AG04449 (cell line): ENCODE measurements at regions not wholly inside any gene's neighbourhood (a gene's known extent, or its start where the extent isn't known, plus 50 kb on each side); places are given as distances from the start of the nearest gene placed in this dataset.

ENCODE experiments used
- CTCF ChIA-PET: fragments of 350-600 bp; formaldehyde crosslinking; extraction: SDS; loops from one replicate; lab custom pipeline; 2021; ENCODE audit warnings: antibody characterized with exemption; lab: Yijun Ruan, JAX
- POLR2A ChIA-PET: fragments of 400-600, 350-600 bp; formaldehyde crosslinking; extraction: SDS; loops from one replicate; lab custom pipeline; 2020; ENCODE audit warnings: antibody characterized with exemption, inconsistent platforms; lab: Yijun Ruan, JAX
- DNase-seq: peaks from one replicate; pipeline ENCODE4 v3.0.0-alpha.2; 2010; ENCODE audit warnings: low read depth, low spot score
- H3K4me3 ChIP-seq: 2 replicates; pipeline ENCODE4 v1.5.1; 2011; ENCODE audit warnings: low read depth, mild to moderate bottlenecking, control low read depth, low read length
- TF ChIP-seq, protein P1 (sequence below): IDR thresholded peaks from one replicate; pipeline ENCODE4 v1.5.1; 2011; ENCODE audit warnings: mild to moderate bottlenecking, moderate library complexity, low read length, control low read depth, inconsistent platforms; ENCODE audit not compliant: insufficient read depth; ENCODE audit errors: missing control alignments

GRCh38 chr16:52165961-52166360 is 381.0 kb downstream of the TOX3 start:
- TF ChIP-seq, protein P1, sequence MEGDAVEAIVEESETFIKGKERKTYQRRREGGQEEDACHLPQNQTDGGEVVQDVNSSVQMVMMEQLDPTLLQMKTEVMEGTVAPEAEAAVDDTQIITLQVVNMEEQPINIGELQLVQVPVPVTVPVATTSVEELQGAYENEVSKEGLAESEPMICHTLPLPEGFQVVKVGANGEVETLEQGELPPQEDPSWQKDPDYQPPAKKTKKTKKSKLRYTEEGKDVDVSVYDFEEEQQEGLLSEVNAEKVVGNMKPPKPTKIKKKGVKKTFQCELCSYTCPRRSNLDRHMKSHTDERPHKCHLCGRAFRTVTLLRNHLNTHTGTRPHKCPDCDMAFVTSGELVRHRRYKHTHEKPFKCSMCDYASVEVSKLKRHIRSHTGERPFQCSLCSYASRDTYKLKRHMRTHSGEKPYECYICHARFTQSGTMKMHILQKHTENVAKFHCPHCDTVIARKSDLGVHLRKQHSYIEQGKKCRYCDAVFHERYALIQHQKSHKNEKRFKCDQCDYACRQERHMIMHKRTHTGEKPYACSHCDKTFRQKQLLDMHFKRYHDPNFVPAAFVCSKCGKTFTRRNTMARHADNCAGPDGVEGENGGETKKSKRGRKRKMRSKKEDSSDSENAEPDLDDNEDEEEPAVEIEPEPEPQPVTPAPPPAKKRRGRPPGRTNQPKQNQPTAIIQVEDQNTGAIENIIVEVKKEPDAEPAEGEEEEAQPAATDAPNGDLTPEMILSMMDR, result no peak
- no peak for DNase-seq
- CTCF ChIA-PET, result no interaction called here
- no peak overlapping the region for H3K4me3 ChIP-seq
- POLR2A ChIA-PET, result no interaction called here

- DNase-seq, result no peak
- POLR2A ChIA-PET, result no interaction called here
- TF ChIP-seq, protein P1, result no peak
- H3K4me3 ChIP-seq, result no peak overlapping the region
- CTCF ChIA-PET, result no interaction called here
Observed at GRCh38 chr16:52149003-52149402, 397.9 kb downstream of the TOX3 start.

DNA sequence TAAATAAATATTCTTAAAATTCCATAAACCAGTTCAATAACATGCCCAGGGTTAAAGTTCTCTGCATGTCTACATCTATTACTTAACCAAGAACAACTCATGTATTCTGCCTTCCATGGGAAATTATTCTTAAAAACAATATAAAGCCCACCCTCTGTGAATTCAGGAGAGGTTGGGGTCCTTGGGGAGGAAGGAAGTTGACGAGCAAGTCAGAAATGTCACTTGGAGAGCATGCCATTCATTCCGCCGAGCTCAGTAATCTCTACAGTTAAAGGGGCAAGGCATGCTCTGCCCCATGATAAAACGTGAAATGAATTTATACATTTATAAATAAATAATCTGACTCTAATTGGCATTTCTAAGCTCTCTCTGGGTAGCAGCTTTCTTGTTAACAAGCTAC is 405.1 kb downstream of the TOX3 start:
- POLR2A ChIA-PET, result no interaction called here
- CTCF ChIA-PET, result no interaction called here
- no peak overlapping the region for H3K4me3 ChIP-seq
- TF ChIP-seq, protein P1, result no peak
- DNase-seq, result no peak

GRCh38 chr16:52128361-52128760 is 418.6 kb downstream of the TOX3 start:
- TF ChIP-seq, protein P1, result no peak
- ChIA-PET CTCF (interaction anchor here (0.7 kb wide), 1 partner anchor 99 kb away, joined by 3 read pairs; no protein-coding TSS in a partner anchor), POLR2A (no interaction called here)
- H3K4me3 ChIP-seq, result no peak overlapping the region
- no peak for DNase-seq

- no peak overlapping the region for H3K4me3 ChIP-seq
- CTCF ChIA-PET, result no interaction called here
- POLR2A ChIA-PET, result no interaction called here
- TF ChIP-seq, protein P1, result no peak
- no peak for DNase-seq
Observed at GRCh38 chr16:52123842-52124241, 423.1 kb downstream of the TOX3 start.

- TF ChIP-seq, protein P1, result no peak
- POLR2A ChIA-PET, result no interaction called here
- no peak overlapping the region for H3K4me3 ChIP-seq
- DNase-seq, result no peak
- CTCF ChIA-PET, result no interaction called here
Observed at GRCh38 chr16:52123061-52123839, 423.7 kb downstream of the TOX3 start.
